Stomach (tissue), 8 donors: ENCODE measurements at regions not wholly inside any gene's neighbourhood (a gene's known extent, or its start where the extent isn't known, plus 50 kb on each side); places are given as distances from the start of the nearest gene placed in this dataset.

Source experiments
- DNase-seq, 2 donors: peaks; one replicate each; pipeline versions ENCODE4 v3.0.0 to v3.0.0-alpha.2; 2013 to 2019
- H3K27ac ChIP-seq, 5 donors: fragments of 200-600 bp in 4 of 5; sonication (generic) in 4 of 5; one replicate each; pipeline ENCODE4 v1.5.1; 2013 to 2019; ENCODE audit warnings: mild to moderate bottlenecking in 1 of 5, moderate library complexity in 1 of 5
- H3K27me3 ChIP-seq, 3 donors: fragments of 200-600 bp; sonication (generic); one replicate each; pipeline ENCODE4 v1.5.1; 2017 to 2019; ENCODE audit warnings: mixed run types in 1 of 3
- H3K36me3 ChIP-seq, 4 donors: fragments of 200-600 bp; sonication (generic); 1 replicate in 3 of 4; 2 replicates in 1 of 4; pipeline ENCODE4 v1.5.1; 2016 to 2019
- H3K4me1 ChIP-seq, 4 donors: fragments of 200-600 bp; sonication (generic); one replicate each; pipeline ENCODE4 v1.5.1; 2016 to 2019
- H3K4me3 ChIP-seq, 4 donors: fragments of 200-600 bp; sonication (generic) in 3 of 4; one replicate each; pipeline ENCODE4 v1.5.1; 2016 to 2019; ENCODE audit warnings: mild to moderate bottlenecking in 1 of 4
- H3K9me3 ChIP-seq, 4 donors: fragments of 200-600 bp; sonication (generic); one replicate each; pipeline ENCODE4 v1.5.1; 2016 to 2019
- EP300 ChIP-seq: sonication (generic); formaldehyde crosslinking; IDR thresholded peaks from one replicate; pipeline ENCODE4 v1.6.1; 2017; ENCODE audit warnings: antibody characterized with exemption
- POLR2A ChIP-seq, 4 donors: fragments of 450-650 bp; IDR thresholded peaks; one replicate each; pipeline ENCODE4 v1.6.1; 2016; ENCODE audit warnings: antibody characterized with exemption in 4 of 4, control low read depth in 2 of 4, mild to moderate bottlenecking in 1 of 4, moderate library complexity in 1 of 4
- POLR2AphosphoS5 ChIP-seq, 3 donors: sonication (generic); formaldehyde crosslinking; IDR thresholded peaks; one replicate each; pipeline ENCODE4 v1.6.1; 2016; ENCODE audit warnings: antibody characterized with exemption in 3 of 3
- WGBS, 5 donors: extraction: QIAGEN DNeasy Blood & Tissue Kit in 3 of 5; methylation state at CpG; one replicate each; pipeline versions ENCODE4 v1.1.5 to v1.1.7; 2013 to 2018; 5-methylcytosine and 5-hydroxymethylcytosine counted together
- intact Hi-C: fragments of 100-400 bp; cut with DNase I; formaldehyde crosslinking; loops from one replicate; pipeline ENCODE4 v1.15.1; 2023; ENCODE audit warnings: low total_unique reads
- TF ChIP-seq, protein P1 (sequence below), 7 experiments: fragments of 450-650 bp in 4 of 7; fragments of 200-600 bp in 3 of 7; sonication (generic) in 3 of 7; IDR thresholded peaks; one replicate each; pipeline ENCODE4 v1.5.1; 2016 to 2019; ENCODE audit warnings: antibody characterized with exemption in 7 of 7, control low read depth in 2 of 7, mild to moderate bottlenecking in 1 of 7
- donor health status: healthy with polysubstance abuse.
- donor health status: Bipolar disorder and iron deficiency.
- donor health status: healthy.

DNA sequence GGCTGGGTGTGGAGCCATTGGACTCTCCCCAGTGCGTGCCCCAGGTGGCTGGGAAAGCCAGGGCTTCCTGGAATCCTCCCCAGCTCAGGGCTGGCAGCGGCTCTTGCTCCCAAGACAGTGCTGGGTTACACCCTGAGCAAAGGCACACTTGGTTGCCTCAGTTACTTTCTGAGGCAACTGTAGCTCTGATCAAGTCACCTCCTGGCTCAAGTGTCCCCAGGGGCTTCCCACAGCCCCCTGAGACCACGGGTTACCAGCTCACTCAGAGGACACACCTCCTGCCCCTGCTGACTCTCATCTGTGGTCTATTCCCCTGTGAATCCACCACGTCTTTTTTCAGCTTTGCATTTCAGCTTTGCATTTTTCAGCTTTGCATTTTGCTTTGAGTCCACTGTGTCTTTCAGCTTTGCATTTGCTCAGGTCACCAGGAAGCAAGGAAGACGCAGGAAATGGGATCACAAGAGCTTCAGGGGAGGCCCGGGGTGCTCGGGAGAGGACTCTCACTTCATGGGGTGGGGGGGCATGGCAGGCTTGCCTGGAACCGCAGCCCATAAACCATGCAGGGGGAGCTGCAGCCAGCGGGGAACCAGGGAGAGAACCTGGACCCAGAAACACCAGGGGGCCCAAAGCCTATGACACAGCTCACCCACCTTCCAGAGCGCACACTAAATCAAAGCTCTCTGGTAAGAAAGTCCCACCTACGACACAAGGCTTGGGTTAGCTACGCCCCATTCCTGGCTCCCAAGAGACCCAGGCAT, 138.0 kb upstream of the ASB18 start:
- no peaks in the 10 kb centered on the region for H3K36me3 ChIP-seq
- no peaks in the 10 kb centered on the region for H3K9me3 ChIP-seq
- no peak overlapping the region for H3K4me3 ChIP-seq
- H3K27me3 ChIP-seq, result no peaks in the 10 kb centered on the region
- 74 to 79% (median 77%) methylated on average over 11 to 12 of the region's 12 CpGs for WGBS, 5 donors
- H3K27ac ChIP-seq, result no peak overlapping the region
- H3K4me1 ChIP-seq, result no peaks in the 10 kb centered on the region
- intact Hi-C loops, result no loop called here
- DNase-seq, result no peak
- no peak for TF ChIP-seq POLR2A (IDR thresholded peaks at IDR 0.05)

DNA sequence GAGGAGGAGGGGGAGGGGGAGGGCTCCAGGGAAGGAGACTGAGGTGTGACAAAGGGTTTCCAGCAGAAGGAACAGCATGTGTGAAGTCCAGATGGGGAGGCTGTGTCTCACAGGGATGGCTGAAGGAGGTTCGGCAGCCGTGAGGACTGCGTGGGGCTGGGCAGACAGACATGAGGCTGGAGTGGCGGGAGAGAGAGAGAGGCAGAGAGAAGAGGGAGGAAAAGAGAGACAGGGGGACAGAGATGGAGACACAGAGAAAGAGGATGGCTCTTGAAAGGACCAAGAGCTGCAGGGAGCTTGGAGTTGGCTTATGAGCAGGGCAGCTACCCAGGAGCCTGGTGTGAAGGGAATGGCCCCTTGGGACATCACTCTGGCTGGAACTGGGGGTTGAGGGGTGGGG, 138.9 kb upstream of the ASB18 start:
- Histone ChIP-seq H3K36me3 (no peaks in the 10 kb centered on the region), H3K4me3 (no peak overlapping the region), H3K27ac (no peak overlapping the region), H3K9me3 (peaks cover 0 to under 1% (median 0%) of the 10 kb centered on the region in 4 donors), H3K4me1 (no peaks in the 10 kb centered on the region), H3K27me3 (no peaks in the 10 kb centered on the region)
- no peak for TF ChIP-seq POLR2AphosphoS5 (IDR thresholded peaks at IDR 0.05)
- TF ChIP-seq, protein P1, sequence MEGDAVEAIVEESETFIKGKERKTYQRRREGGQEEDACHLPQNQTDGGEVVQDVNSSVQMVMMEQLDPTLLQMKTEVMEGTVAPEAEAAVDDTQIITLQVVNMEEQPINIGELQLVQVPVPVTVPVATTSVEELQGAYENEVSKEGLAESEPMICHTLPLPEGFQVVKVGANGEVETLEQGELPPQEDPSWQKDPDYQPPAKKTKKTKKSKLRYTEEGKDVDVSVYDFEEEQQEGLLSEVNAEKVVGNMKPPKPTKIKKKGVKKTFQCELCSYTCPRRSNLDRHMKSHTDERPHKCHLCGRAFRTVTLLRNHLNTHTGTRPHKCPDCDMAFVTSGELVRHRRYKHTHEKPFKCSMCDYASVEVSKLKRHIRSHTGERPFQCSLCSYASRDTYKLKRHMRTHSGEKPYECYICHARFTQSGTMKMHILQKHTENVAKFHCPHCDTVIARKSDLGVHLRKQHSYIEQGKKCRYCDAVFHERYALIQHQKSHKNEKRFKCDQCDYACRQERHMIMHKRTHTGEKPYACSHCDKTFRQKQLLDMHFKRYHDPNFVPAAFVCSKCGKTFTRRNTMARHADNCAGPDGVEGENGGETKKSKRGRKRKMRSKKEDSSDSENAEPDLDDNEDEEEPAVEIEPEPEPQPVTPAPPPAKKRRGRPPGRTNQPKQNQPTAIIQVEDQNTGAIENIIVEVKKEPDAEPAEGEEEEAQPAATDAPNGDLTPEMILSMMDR (IDR thresholded peaks at IDR 0.05), result no peak
- TF ChIP-seq POLR2A (IDR thresholded peaks at IDR 0.05), result no peak
- no peak for TF ChIP-seq EP300
- 85 to 97% (median 90%) methylated on average over 4 of the region's 4 CpGs for WGBS, 5 donors
- DNase-seq, result no peak
- intact Hi-C loops, result no loop called here

DNA sequence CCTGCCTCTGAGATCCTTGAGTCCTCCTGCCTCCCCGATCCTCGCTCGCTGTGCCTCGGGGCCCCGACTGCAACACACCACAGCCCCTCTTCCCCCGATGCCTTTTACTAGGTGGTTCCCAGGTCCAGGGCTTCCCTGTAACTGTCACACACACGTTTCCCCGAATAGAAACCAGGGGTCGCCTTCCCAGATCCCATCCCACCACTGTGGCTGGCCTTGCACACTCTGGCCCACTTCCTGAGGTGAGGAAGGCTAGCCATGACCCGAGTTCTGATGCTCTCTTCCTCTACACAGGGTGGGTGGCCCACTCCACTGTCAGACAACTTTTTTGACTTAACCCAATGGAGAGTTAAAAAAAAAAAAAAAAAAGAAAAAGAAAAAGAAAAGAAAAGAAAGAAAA, 139.6 kb upstream of the ASB18 start:
- Histone ChIP-seq H3K36me3 (no peaks in the 10 kb centered on the region), H3K9me3 (peaks cover 0 to 8% (median 3%) of the 10 kb centered on the region in 4 donors), H3K4me1 (no peaks in the 10 kb centered on the region), H3K27me3 (no peaks in the 10 kb centered on the region), H3K4me3 (no peak overlapping the region), H3K27ac (no peak overlapping the region)
- intact Hi-C loops, result no loop called here
- 84 to 93% (median 87%) methylated on average over 10 of the region's 10 CpGs for WGBS, 5 donors
- no peak for DNase-seq
- TF ChIP-seq EP300, result no peak
- TF ChIP-seq, protein P1 (IDR thresholded peaks at IDR 0.05), result no peak

DNA sequence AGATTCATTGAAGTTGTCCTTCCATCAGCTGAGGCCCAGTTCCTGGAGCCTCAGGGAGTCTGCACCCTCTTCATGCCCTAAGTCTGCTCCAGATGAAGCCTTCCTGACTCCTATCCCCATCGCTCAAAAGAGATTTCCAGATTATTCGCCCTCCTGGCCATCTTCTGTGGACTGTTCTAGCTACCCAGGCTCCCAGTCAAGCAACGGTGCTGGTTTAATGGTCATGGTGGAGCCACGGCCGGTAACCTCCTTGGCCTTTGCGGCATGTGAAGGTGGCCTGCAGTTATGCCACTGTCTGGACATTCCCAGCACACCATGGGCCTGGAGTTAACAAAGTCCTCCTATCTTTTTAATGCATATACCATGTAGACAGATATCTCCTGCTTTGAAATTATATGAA, 140.1 kb upstream of the ASB18 start:
- WGBS, 5 donors, result 79 to 94% (median 94%) methylated on average over 4 to 6 of the region's 6 CpGs
- intact Hi-C loops, result no loop called here

More for the DNA sequence above, 140.1 kb upstream of the ASB18 start:
- H3K4me3 ChIP-seq, result no peak overlapping the region
- H3K9me3 ChIP-seq, result peaks cover 0 to 11% (median 5%) of the 10 kb centered on the region in 4 donors
- no peak overlapping the region for H3K27ac ChIP-seq
- no peaks in the 10 kb centered on the region for H3K36me3 ChIP-seq
- H3K4me1 ChIP-seq, result no peaks in the 10 kb centered on the region
- no peaks in the 10 kb centered on the region for H3K27me3 ChIP-seq
- TF ChIP-seq, protein P1 (IDR thresholded peaks at IDR 0.05), result no peak
- TF ChIP-seq POLR2AphosphoS5 (IDR thresholded peaks at IDR 0.05), result no peak
- TF ChIP-seq EP300, result no peak
- no peak for TF ChIP-seq POLR2A (IDR thresholded peaks at IDR 0.05)
- DNase-seq, result no peak
